ENCODE measurements at regions not wholly inside any gene's neighbourhood (a gene's known extent, or its start where the extent isn't known, plus 50 kb on each side); places are given as distances from the start of the nearest gene placed in this dataset.

DNA sequence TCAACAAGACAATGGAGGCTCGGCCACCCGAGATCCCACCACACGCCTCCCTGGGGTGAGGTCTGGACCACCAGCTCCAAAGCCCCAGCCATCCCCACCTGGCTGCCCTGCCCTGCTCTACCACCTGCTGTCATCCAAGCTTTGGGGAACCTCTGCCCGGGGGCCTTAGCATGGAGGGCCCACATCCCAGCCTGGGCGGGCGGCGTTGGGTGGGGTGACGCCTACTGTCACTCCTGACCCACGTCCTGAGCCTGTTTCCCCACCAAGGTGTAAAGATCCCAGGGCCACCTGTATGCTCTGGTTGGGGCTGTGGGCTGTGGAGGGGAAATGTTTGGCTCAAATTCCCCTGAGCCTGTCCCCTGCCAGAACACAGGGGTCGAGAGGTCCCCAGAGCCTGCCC lies 437.6 kb downstream of the EIPR1 start:
- DNase-seq (ENCODE audit: low read depth, low spot score) = no peak
- Histone ChIP-seq H3K36me3 (ENCODE audit: control insufficient read depth, insufficient read depth, low read length) (no peaks in the 10 kb centered on the region), H3K9me3 (ENCODE audit: control insufficient read depth, insufficient read depth, low read length) (no peaks in the 10 kb centered on the region), H3K4me3 (ENCODE audit: low read length) (no peak overlapping the region), H3K27me3 (ENCODE audit: control insufficient read depth, insufficient read depth, low read length) (no peaks in the 10 kb centered on the region), H3K27ac (ENCODE audit: low read length) (no peak overlapping the region), H3K4me1 (ENCODE audit: control insufficient read depth, insufficient read depth, low read length) (no peaks in the 10 kb centered on the region)
- WGBS (ENCODE audit: insufficient coverage, insufficient read length) = no CpG with 5 or more reads among the region's 10 CpGs

DNA sequence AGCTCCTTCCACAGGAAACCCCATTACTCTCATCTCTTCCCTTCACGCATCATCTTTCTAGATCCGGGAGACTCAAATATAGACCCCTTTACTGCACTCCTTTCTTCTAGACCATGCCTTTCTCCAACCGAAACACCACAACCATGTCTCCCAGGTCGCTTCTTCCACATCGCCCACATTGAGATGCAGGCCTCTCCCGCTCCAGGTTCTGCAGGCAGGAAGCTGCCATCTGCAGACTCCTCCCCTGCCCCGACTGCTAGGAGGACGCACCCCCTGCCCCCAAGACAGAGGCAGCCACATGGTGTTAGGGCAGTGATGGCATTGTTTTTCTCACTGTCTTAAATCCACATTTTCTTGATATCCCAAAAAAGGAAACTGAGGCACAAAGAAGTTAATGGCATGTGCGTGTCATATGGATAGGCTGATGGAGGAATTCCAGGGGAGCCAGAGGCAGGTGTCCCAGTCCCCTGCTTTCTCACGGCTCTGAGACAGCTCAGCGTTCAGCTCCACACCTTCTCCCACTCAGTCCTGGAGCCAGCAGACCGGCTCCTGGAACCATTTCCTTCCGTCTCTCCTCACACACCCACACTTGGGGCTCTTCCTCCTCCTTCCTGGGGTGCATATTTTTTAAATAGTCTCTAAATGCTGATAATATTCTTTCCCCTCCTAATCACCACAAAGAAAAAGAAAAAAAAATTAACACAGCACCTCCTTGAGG lies 438.4 kb downstream of the EIPR1 start:
- no peaks in the 10 kb centered on the region for H3K27me3 ChIP-seq (ENCODE audit: control insufficient read depth, insufficient read depth, low read length)
- no peaks in the 10 kb centered on the region for H3K9me3 ChIP-seq (ENCODE audit: control insufficient read depth, insufficient read depth, low read length)
- H3K4me1 ChIP-seq (ENCODE audit: control insufficient read depth, insufficient read depth, low read length) = no peaks in the 10 kb centered on the region
- H3K27ac ChIP-seq (ENCODE audit: low read length) = no peak overlapping the region
- WGBS (ENCODE audit: insufficient coverage, insufficient read length) = no CpG with 5 or more reads among the region's 13 CpGs
- DNase-seq (ENCODE audit: low read depth, low spot score) = no peak
- no peaks in the 10 kb centered on the region for H3K36me3 ChIP-seq (ENCODE audit: control insufficient read depth, insufficient read depth, low read length)
- no peak overlapping the region for H3K4me3 ChIP-seq (ENCODE audit: low read length)

- Histone ChIP-seq H3K9me3 (ENCODE audit: control insufficient read depth, insufficient read depth, low read length) (no peaks in the 10 kb centered on the region), H3K27ac (ENCODE audit: low read length) (no peak overlapping the region), H3K4me3 (ENCODE audit: low read length) (no peak overlapping the region), H3K4me1 (ENCODE audit: control insufficient read depth, insufficient read depth, low read length) (no peaks in the 10 kb centered on the region), H3K36me3 (ENCODE audit: control insufficient read depth, insufficient read depth, low read length) (no peaks in the 10 kb centered on the region), H3K27me3 (ENCODE audit: control insufficient read depth, insufficient read depth, low read length) (no peaks in the 10 kb centered on the region)
- WGBS (ENCODE audit: insufficient coverage, insufficient read length) = no CpG with 5 or more reads among the region's 14 CpGs
- DNase-seq (ENCODE audit: low read depth, low spot score) = no peak
Measured at GRCh38 chr2:2938481-2938880, 439.1 kb downstream of the EIPR1 start.

- Histone ChIP-seq H3K9me3 (ENCODE audit: control insufficient read depth, insufficient read depth, low read length) (no peaks in the 10 kb centered on the region), H3K27ac (ENCODE audit: low read length) (no peak overlapping the region), H3K4me1 (ENCODE audit: control insufficient read depth, insufficient read depth, low read length) (no peaks in the 10 kb centered on the region), H3K36me3 (ENCODE audit: control insufficient read depth, insufficient read depth, low read length) (no peaks in the 10 kb centered on the region), H3K4me3 (ENCODE audit: low read length) (no peak overlapping the region), H3K27me3 (ENCODE audit: control insufficient read depth, insufficient read depth, low read length) (no peaks in the 10 kb centered on the region)
- no CpG with 5 or more reads among the region's 26 CpGs for WGBS (ENCODE audit: insufficient coverage, insufficient read length)
- DNase-seq (ENCODE audit: low read depth, low spot score) = no peak
Measured at GRCh38 chr2:2935445-2936149, 442.0 kb downstream of the EIPR1 start.

GRCh38 chr2:2933426-2933825 lies 444.2 kb downstream of the EIPR1 start:
- Histone ChIP-seq H3K9me3 (ENCODE audit: control insufficient read depth, insufficient read depth, low read length) (no peaks in the 10 kb centered on the region; the same call in 1 of the 2 replicates), H3K4me3 (ENCODE audit: low read length) (no peak overlapping the region), H3K4me1 (ENCODE audit: control insufficient read depth, insufficient read depth, low read length) (no peaks in the 10 kb centered on the region), H3K27ac (ENCODE audit: low read length) (no peak overlapping the region), H3K36me3 (ENCODE audit: control insufficient read depth, insufficient read depth, low read length) (no peaks in the 10 kb centered on the region), H3K27me3 (ENCODE audit: control insufficient read depth, insufficient read depth, low read length) (no peaks in the 10 kb centered on the region)
- DNase-seq (ENCODE audit: low read depth, low spot score) = no peak
- WGBS (ENCODE audit: insufficient coverage, insufficient read length) = no CpG with 5 or more reads among the region's 15 CpGs

DNA sequence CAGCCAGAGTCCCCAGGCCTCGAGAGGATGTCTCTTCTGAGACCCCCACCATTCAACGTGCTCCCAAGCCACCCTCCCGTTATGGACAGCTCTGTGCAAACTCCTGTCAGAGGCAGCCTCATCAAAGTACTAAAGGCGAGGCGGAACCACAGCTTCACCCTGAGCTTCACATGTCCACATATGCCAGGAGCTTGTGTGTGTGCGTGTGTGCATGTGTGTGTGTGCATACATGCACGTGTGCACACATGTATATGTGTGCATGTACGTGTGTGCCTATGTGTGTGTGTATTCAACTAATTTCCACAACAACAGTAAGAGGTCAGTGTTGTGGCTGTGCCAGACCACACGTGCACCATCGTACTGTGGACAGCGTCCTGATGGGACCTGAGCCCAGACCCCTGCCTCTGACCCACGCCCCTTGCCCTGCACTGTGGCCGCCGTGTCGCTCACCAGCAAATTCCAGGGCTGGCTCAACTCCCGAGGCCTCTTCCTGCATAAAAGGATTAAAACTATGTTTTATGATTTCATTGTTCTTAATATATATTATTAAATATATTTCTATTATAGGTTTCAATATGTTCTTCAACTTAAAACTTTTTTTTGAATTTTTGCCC lies 444.8 kb downstream of the EIPR1 start:
- Histone ChIP-seq H3K27ac (ENCODE audit: low read length) (no peak overlapping the region), H3K9me3 (ENCODE audit: control insufficient read depth, insufficient read depth, low read length) (no peaks in the 10 kb centered on the region; the same call in 1 of the 2 replicates), H3K4me1 (ENCODE audit: control insufficient read depth, insufficient read depth, low read length) (no peaks in the 10 kb centered on the region), H3K27me3 (ENCODE audit: control insufficient read depth, insufficient read depth, low read length) (no peaks in the 10 kb centered on the region), H3K36me3 (ENCODE audit: control insufficient read depth, insufficient read depth, low read length) (no peaks in the 10 kb centered on the region), H3K4me3 (ENCODE audit: low read length) (no peak overlapping the region)
- no peak for DNase-seq (ENCODE audit: low read depth, low spot score)
- no CpG with 5 or more reads among the region's 16 CpGs for WGBS (ENCODE audit: insufficient coverage, insufficient read length)

DNA sequence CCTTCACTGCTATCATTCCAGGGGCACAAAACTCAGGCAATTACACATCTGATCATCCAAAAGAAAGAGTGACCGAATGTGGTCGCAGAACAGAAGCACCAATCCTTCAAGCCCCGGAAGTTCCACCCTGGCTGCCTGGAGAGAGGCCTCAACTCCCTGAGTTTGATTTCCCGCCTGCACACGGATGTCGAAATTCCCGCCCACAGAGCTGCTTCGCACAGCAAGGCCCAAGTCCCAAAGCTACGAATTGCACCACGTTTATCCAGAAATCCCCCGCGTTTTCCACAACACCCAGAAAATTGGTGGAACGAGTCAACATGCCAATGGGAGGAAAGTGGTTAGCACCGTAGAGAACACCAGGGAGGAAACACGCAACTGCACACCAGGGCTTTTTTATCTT lies 445.4 kb downstream of the EIPR1 start:
- Histone ChIP-seq H3K36me3 (ENCODE audit: control insufficient read depth, insufficient read depth, low read length) (no peaks in the 10 kb centered on the region), H3K27ac (ENCODE audit: low read length) (no peak overlapping the region), H3K9me3 (ENCODE audit: control insufficient read depth, insufficient read depth, low read length) (no peaks in the 10 kb centered on the region; the same call in 1 of the 2 replicates), H3K4me1 (ENCODE audit: control insufficient read depth, insufficient read depth, low read length) (no peaks in the 10 kb centered on the region), H3K27me3 (ENCODE audit: control insufficient read depth, insufficient read depth, low read length) (no peaks in the 10 kb centered on the region), H3K4me3 (ENCODE audit: low read length) (no peak overlapping the region)
- DNase-seq (ENCODE audit: low read depth, low spot score) = no peak
- WGBS (ENCODE audit: insufficient coverage, insufficient read length) = no CpG with 5 or more reads among the region's 15 CpGs

DNA sequence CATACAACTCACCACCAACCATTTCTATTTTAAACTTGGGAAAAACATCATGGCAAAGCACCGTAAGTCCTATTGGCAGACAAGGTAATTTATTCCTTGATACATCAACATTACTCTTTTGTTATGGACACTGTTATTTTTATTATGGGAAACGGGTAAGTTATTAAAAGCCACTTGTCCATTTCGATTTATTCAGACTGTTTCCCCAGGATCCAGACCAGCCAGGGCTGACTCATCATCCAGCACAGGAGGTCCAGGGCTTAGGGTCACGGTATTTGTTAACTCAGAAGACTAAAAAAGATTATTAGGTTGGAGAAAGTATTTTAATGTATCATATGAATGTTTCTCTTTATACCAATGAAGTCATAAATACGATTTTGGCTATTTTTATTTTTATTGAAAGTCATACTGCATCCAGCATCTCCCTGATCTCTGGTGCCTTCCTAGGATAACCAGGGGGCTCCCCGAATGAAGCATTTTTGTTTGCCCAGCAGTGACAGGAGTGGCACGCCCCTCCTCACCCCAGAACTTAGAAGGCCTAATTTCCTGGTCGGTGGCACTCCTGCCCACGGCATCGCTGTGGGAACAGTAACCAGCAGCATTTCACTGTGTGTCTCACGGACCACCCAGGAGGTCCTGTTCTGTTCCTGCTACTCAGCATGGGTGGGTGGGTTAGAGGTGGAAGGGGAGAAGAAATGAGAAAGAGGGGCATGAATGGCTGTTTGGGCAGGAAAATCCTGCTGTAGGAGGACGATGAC lies 446.1 kb downstream of the EIPR1 start:
- no peak for DNase-seq (ENCODE audit: low read depth, low spot score)
- no peaks in the 10 kb centered on the region for H3K4me1 ChIP-seq (ENCODE audit: control insufficient read depth, insufficient read depth, low read length)
- H3K27me3 ChIP-seq (ENCODE audit: control insufficient read depth, insufficient read depth, low read length) = no peaks in the 10 kb centered on the region
- no peaks in the 10 kb centered on the region for H3K36me3 ChIP-seq (ENCODE audit: control insufficient read depth, insufficient read depth, low read length)
- H3K9me3 ChIP-seq (ENCODE audit: control insufficient read depth, insufficient read depth, low read length) = no peaks in the 10 kb centered on the region; the same call in 1 of the 2 replicates
- H3K4me3 ChIP-seq (ENCODE audit: low read length) = no peak overlapping the region
- no CpG with 5 or more reads among the region's 12 CpGs for WGBS (ENCODE audit: insufficient coverage, insufficient read length)
- H3K27ac ChIP-seq (ENCODE audit: low read length) = no peak overlapping the region

DNA sequence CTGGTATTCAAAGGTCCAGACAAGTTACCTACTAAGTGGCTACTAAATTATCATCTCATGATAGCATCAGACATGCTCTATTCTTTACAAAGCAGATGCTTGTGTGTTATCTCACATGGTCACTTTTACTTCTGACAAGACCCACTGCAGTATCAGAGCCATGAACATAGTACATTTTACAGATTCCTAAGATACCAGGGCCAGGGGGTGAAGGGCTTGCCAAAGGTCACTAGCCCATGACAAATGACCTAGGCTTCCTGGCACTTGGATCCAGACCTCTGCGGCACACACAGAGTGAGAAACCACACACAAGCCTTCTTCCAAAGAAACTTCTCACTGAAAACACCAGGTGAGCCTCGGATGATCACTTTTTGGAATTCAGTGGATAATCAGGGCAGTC lies 446.8 kb downstream of the EIPR1 start:
- DNase-seq (ENCODE audit: low read depth, low spot score) = no peak
- WGBS (ENCODE audit: insufficient coverage, insufficient read length) = no CpG with 5 or more reads among the region's 2 CpGs
- Histone ChIP-seq H3K9me3 (ENCODE audit: control insufficient read depth, insufficient read depth, low read length) (no peaks in the 10 kb centered on the region; the same call in 1 of the 2 replicates), H3K27ac (ENCODE audit: low read length) (no peak overlapping the region), H3K36me3 (ENCODE audit: control insufficient read depth, insufficient read depth, low read length) (no peaks in the 10 kb centered on the region), H3K4me3 (ENCODE audit: low read length) (no peak overlapping the region), H3K27me3 (ENCODE audit: control insufficient read depth, insufficient read depth, low read length) (no peaks in the 10 kb centered on the region), H3K4me1 (ENCODE audit: control insufficient read depth, insufficient read depth, low read length) (no peaks in the 10 kb centered on the region)

DNA sequence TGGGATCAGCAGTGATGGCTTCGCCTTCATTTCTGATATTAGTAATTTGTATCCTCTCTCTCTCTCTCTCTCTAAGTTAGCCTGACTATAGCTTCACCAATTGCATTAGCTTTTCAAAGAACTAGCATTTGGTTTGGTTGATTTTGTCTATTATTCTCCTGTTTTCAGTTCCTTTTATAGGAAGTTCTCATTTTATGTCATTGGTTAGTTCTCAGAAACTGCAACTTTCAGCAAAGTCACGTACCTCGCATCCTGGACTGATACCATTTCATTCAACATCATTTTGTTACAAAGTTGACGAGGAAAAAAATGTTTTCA lies 450.8 kb downstream of the EIPR1 start:
- Histone ChIP-seq H3K9me3 (ENCODE audit: control insufficient read depth, insufficient read depth, low read length) (no peaks in the 10 kb centered on the region; the same call in 1 of the 2 replicates), H3K27ac (ENCODE audit: low read length) (no peak overlapping the region), H3K36me3 (ENCODE audit: control insufficient read depth, insufficient read depth, low read length) (no peaks in the 10 kb centered on the region), H3K27me3 (ENCODE audit: control insufficient read depth, insufficient read depth, low read length) (no peaks in the 10 kb centered on the region), H3K4me1 (ENCODE audit: control insufficient read depth, insufficient read depth, low read length) (no peaks in the 10 kb centered on the region), H3K4me3 (ENCODE audit: low read length) (no peak overlapping the region)
- no peak for DNase-seq (ENCODE audit: low read depth, low spot score)
- WGBS (ENCODE audit: insufficient coverage, insufficient read length) = no CpG with 5 or more reads among the region's 4 CpGs

Data from iPS DF 6.9 (cell line).